H1 (cell line): ENCODE measurements at regions not wholly inside any gene's neighbourhood (a gene's known extent, or its start where the extent isn't known, plus 50 kb on each side); places are given as distances from the start of the nearest gene placed in this dataset.

Experiments used
- POLR2A ChIP-seq, 2 experiments: IDR thresholded peaks; 1 replicate in 1 of 2; 2 replicates in 1 of 2; pipeline ENCODE4 v1.6.1; 2011; ENCODE audit warnings: low read depth in 2 of 2, low read length in 2 of 2, mild to moderate bottlenecking in 2 of 2; ENCODE audit errors: control extremely low read depth in 1 of 2
- TF ChIP-seq, protein P1 (sequence below), 3 experiments: IDR thresholded peaks; 1 replicate in 2 of 3; 2 replicates in 1 of 3; pipeline versions ENCODE4 v1.5.1 to v1.6.1; 2011; ENCODE audit warnings: low read length in 3 of 3, mild to moderate bottlenecking in 3 of 3, inconsistent platforms in 2 of 3, low read depth in 1 of 3, moderate library complexity in 1 of 3; ENCODE audit not compliant: insufficient read depth in 1 of 3; ENCODE audit errors: control extremely low read depth in 1 of 3

DNA sequence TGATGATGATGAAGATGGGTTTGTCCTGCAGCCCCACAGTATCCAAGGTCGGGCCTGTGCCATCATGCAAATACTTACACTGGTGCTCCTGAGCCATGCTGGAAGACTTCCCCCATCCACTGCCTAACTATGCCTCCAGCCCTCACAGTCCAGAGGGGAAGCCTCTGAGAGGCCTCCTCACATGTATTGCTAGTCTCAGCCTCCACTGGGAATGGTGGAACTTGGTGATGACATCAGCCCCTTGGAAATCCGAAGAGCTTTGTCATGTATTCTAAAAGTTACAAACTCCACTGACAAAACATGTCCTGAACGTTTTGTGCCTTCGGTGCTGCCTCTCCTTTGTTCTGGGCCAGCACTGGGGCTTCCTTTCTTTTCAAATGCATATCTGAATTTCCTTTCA, 61.1 kb upstream of the DMRTB1 start:
- TF ChIP-seq POLR2A (IDR thresholded peaks at IDR 0.05; ENCODE audit: control extremely low read depth in 1 of 2, low read depth in 2 of 2, low read length in 2 of 2), result no peak
- TF ChIP-seq, protein P1, sequence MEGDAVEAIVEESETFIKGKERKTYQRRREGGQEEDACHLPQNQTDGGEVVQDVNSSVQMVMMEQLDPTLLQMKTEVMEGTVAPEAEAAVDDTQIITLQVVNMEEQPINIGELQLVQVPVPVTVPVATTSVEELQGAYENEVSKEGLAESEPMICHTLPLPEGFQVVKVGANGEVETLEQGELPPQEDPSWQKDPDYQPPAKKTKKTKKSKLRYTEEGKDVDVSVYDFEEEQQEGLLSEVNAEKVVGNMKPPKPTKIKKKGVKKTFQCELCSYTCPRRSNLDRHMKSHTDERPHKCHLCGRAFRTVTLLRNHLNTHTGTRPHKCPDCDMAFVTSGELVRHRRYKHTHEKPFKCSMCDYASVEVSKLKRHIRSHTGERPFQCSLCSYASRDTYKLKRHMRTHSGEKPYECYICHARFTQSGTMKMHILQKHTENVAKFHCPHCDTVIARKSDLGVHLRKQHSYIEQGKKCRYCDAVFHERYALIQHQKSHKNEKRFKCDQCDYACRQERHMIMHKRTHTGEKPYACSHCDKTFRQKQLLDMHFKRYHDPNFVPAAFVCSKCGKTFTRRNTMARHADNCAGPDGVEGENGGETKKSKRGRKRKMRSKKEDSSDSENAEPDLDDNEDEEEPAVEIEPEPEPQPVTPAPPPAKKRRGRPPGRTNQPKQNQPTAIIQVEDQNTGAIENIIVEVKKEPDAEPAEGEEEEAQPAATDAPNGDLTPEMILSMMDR (IDR thresholded peaks at IDR 0.05; ENCODE audit: control extremely low read depth in 1 of 3, insufficient read depth in 1 of 3, low read depth in 1 of 3, low read length in 3 of 3), result no peak
